ENCODE measurements at regions not wholly inside any gene's neighbourhood (a gene's known extent, or its start where the extent isn't known, plus 50 kb on each side); places are given as distances from the start of the nearest gene placed in this dataset.

DNA sequence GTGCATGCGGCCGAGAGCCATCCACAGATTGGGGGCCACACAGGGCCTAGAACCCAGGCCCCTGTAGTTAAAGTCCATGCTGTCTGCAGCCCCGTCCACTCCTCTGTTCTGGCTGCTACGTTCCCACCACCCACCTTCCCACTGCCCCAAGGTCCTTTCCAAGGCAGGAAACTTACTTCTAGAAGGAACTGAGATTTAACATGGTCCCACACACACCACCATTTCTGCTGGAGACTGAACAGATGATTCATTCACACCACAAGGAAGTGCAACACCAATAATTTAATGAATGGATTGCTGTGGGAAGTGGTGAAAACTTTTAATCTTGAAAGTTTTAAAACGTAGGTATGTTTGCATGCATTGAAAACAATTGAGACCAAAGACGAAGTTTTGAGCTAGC is 95.2 kb downstream of the LBH start:
- no peak overlapping the region for H3K27ac Mint-ChIP-seq
- no peaks in the 10 kb centered on the region for H3K27me3 ChIP-seq (ENCODE audit: control insufficient read depth, insufficient read depth, low read length, poor library complexity, severe bottlenecking)
- no peak overlapping the region for H3K9ac ChIP-seq (ENCODE audit: extremely low read depth, low read length, poor library complexity, severe bottlenecking)
- 93 to 95% methylated on average over 2 to 6 of the region's 6 CpGs for WGBS, 2 experiments (ENCODE audit: insufficient coverage in 1 of 2, insufficient read length in 1 of 2)
- peaks cover 17% of the 10 kb centered on the region for H3K4me1 Mint-ChIP-seq
- no peak overlapping the region for H3K4me3 Mint-ChIP-seq
- TF ChIP-seq, protein P1, sequence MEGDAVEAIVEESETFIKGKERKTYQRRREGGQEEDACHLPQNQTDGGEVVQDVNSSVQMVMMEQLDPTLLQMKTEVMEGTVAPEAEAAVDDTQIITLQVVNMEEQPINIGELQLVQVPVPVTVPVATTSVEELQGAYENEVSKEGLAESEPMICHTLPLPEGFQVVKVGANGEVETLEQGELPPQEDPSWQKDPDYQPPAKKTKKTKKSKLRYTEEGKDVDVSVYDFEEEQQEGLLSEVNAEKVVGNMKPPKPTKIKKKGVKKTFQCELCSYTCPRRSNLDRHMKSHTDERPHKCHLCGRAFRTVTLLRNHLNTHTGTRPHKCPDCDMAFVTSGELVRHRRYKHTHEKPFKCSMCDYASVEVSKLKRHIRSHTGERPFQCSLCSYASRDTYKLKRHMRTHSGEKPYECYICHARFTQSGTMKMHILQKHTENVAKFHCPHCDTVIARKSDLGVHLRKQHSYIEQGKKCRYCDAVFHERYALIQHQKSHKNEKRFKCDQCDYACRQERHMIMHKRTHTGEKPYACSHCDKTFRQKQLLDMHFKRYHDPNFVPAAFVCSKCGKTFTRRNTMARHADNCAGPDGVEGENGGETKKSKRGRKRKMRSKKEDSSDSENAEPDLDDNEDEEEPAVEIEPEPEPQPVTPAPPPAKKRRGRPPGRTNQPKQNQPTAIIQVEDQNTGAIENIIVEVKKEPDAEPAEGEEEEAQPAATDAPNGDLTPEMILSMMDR (conservative IDR thresholded peaks at IDR 0.05), result no peak
- DNase-seq, result no peak
- no peak overlapping the region for H3K4me3 ChIP-seq (ENCODE audit: low read length)
- no peaks in the 10 kb centered on the region for H3K9me3 ChIP-seq (ENCODE audit: control insufficient read depth, low read length)
- no peak overlapping the region for H3K27ac ChIP-seq (ENCODE audit: low read depth, low read length)
- H3K27me3 Mint-ChIP-seq (ENCODE audit: insufficient read depth), result no peaks in the 10 kb centered on the region
- no peaks in the 10 kb centered on the region for H3K36me3 Mint-ChIP-seq (ENCODE audit: low read depth)
- H3K9me3 Mint-ChIP-seq, result no peaks in the 10 kb centered on the region
- no peaks in the 10 kb centered on the region for H3K4me1 ChIP-seq (ENCODE audit: control insufficient read depth, insufficient read depth, low read length)
- no peaks in the 10 kb centered on the region for H3K36me3 ChIP-seq (ENCODE audit: control insufficient read depth, insufficient read depth, low read length)

DNA sequence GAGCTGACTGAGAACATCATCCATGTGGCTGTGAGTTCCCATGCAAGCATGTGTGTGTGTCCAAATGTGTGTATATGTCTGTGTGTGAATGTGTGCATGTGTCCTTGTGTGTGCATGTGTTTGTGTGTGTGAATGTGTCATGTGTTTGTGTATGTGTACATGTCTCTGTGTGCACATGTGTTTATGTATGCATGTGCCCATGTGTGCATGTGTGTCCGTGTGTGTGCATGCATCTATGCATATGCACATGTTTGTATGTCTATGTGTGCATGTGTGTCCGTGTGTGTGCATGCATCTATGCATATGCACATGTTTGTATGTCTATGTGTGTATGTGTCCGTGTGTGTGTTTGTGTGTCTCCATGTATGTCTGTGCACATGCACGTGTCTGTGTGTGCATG is 99.7 kb downstream of the LBH start:
- Mint-ChIP-seq H3K27me3 (ENCODE audit: insufficient read depth) (no peaks in the 10 kb centered on the region), H3K27ac (no peak overlapping the region), H3K36me3 (ENCODE audit: low read depth) (no peaks in the 10 kb centered on the region), H3K4me1 (peaks cover 39% of the 10 kb centered on the region), H3K4me3 (no peak overlapping the region), H3K9me3 (no peaks in the 10 kb centered on the region)
- Histone ChIP-seq H3K27me3 (ENCODE audit: control insufficient read depth, insufficient read depth, low read length, poor library complexity, severe bottlenecking) (no peaks in the 10 kb centered on the region), H3K4me3 (ENCODE audit: low read length) (no peak overlapping the region), H3K9ac (ENCODE audit: extremely low read depth, low read length, poor library complexity, severe bottlenecking) (no peak overlapping the region), H3K4me1 (ENCODE audit: control insufficient read depth, insufficient read depth, low read length) (peaks cover 7% of the 10 kb centered on the region), H3K27ac (ENCODE audit: low read depth, low read length) (no peak overlapping the region), H3K36me3 (ENCODE audit: control insufficient read depth, insufficient read depth, low read length) (no peaks in the 10 kb centered on the region), H3K9me3 (ENCODE audit: control insufficient read depth, low read length) (no peaks in the 10 kb centered on the region)
- WGBS, 2 experiments (ENCODE audit: insufficient coverage in 1 of 2, insufficient read length in 1 of 2), result 90 to 100% methylated on average over 2 to 4 of the region's 4 CpGs
- no peak for DNase-seq
- TF ChIP-seq, protein P1 (conservative IDR thresholded peaks at IDR 0.05), result no peak

DNA sequence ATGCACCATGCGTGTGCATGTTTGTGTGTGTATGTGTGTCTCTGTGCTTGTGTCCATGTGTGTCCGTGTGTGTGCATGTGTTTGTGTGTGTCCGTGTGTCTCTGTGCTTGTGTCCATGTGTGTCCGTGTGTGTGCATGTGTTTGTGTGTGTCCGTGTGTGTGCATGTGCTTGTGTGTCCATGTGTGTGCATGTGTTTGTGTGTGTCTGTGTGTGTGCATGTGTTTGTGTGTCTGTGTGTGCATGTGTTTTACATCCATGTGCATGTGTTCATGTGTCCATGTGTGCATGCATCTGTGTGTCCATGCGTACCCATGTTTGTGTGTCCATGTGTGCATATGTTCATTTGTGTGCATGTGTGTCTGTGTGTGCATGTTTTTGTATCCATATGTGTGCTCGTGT is 100.5 kb downstream of the LBH start:
- no peaks in the 10 kb centered on the region for H3K9me3 Mint-ChIP-seq
- WGBS, 2 experiments (ENCODE audit: insufficient coverage in 1 of 2, insufficient read length in 1 of 2), result 87 to 90% methylated on average over 2 to 7 of the region's 7 CpGs

More for the DNA sequence above, 100.5 kb downstream of the LBH start:
- H3K9ac ChIP-seq (ENCODE audit: extremely low read depth, low read length, poor library complexity, severe bottlenecking), result no peak overlapping the region
- H3K27me3 ChIP-seq (ENCODE audit: control insufficient read depth, insufficient read depth, low read length, poor library complexity, severe bottlenecking), result no peaks in the 10 kb centered on the region
- H3K4me1 Mint-ChIP-seq, result peaks cover 46% of the 10 kb centered on the region
- no peaks in the 10 kb centered on the region for H3K9me3 ChIP-seq (ENCODE audit: control insufficient read depth, low read length)
- H3K27me3 Mint-ChIP-seq (ENCODE audit: insufficient read depth), result no peaks in the 10 kb centered on the region
- TF ChIP-seq, protein P1 (conservative IDR thresholded peaks at IDR 0.05), result no peak
- no peak overlapping the region for H3K27ac Mint-ChIP-seq
- H3K27ac ChIP-seq (ENCODE audit: low read depth, low read length), result no peak overlapping the region
- H3K4me3 ChIP-seq (ENCODE audit: low read length), result no peak overlapping the region
- no peak overlapping the region for H3K4me3 Mint-ChIP-seq
- peaks cover 15% of the 10 kb centered on the region for H3K4me1 ChIP-seq (ENCODE audit: control insufficient read depth, insufficient read depth, low read length)
- no peaks in the 10 kb centered on the region for H3K36me3 ChIP-seq (ENCODE audit: control insufficient read depth, insufficient read depth, low read length)
- H3K36me3 Mint-ChIP-seq (ENCODE audit: low read depth), result no peaks in the 10 kb centered on the region
- DNase-seq, result no peak

Measured in endodermal cell (in vitro differentiated cells).